Tibial nerve (tissue), 4 donors: ENCODE measurements at regions not wholly inside any gene's neighbourhood (a gene's known extent, or its start where the extent isn't known, plus 50 kb on each side); places are given as distances from the start of the nearest gene placed in this dataset.

Experiments used
- DNase-seq, 2 donors: peaks; one replicate each; pipeline ENCODE4 v3.0.0-alpha.2; 2019; ENCODE audit warnings: low spot score in 2 of 2
- H3K27ac ChIP-seq, 4 donors: fragments of 200-600 bp; sonication (generic) in 3 of 4; one replicate each; pipeline ENCODE4 v1.5.1; 2017 to 2019; ENCODE audit warnings: mild to moderate bottlenecking in 1 of 4
- H3K27me3 ChIP-seq, 2 donors: fragments of 200-600 bp; sonication (generic) in 1 of 2; one replicate each; pipeline versions ENCODE4 v1.5.1 to v1.6.0; 2017 to 2019
- H3K36me3 ChIP-seq, 3 donors: fragments of 200-600 bp; sonication (generic); one replicate each; pipeline ENCODE4 v1.5.1; 2018 to 2019
- H3K4me1 ChIP-seq, 4 donors: fragments of 200-600 bp; sonication (generic) in 3 of 4; one replicate each; pipeline ENCODE4 v1.5.1; 2017 to 2019
- H3K4me3 ChIP-seq, 4 donors: fragments of 200-600 bp; sonication (generic) in 3 of 4; one replicate each; pipeline ENCODE4 v1.5.1; 2017 to 2019; ENCODE audit warnings: mild to moderate bottlenecking in 1 of 4, moderate library complexity in 1 of 4
- H3K9me3 ChIP-seq, 4 donors: fragments of 200-600 bp; sonication (generic) in 3 of 4; one replicate each; pipeline ENCODE4 v1.5.1; 2017 to 2019
- EP300 ChIP-seq, 2 donors: sonication (generic); formaldehyde crosslinking; IDR thresholded peaks; one replicate each; pipeline ENCODE4 v1.6.1; 2017; ENCODE audit warnings: antibody characterized with exemption in 2 of 2, mild to moderate bottlenecking in 1 of 2
- POLR2A ChIP-seq, 2 donors: fragments of 450-650 bp; IDR thresholded peaks; one replicate each; pipeline ENCODE4 v1.6.1; 2017; ENCODE audit warnings: antibody characterized with exemption in 2 of 2, mild to moderate bottlenecking in 2 of 2, moderate library complexity in 2 of 2
- WGBS, 2 donors: methylation state at CpG; one replicate each; pipeline ENCODE4 v1.1.5; 2018; 5-methylcytosine and 5-hydroxymethylcytosine counted together
- TF ChIP-seq, protein P1 (sequence below), 5 experiments: fragments of 200-600 bp in 3 of 5; fragments of 450-650 bp in 2 of 5; sonication (generic) in 3 of 5; IDR thresholded peaks; one replicate each; pipeline ENCODE4 v1.5.1; 2016 to 2019; ENCODE audit warnings: antibody characterized with exemption in 5 of 5, mild to moderate bottlenecking in 3 of 5, moderate library complexity in 2 of 5

DNA sequence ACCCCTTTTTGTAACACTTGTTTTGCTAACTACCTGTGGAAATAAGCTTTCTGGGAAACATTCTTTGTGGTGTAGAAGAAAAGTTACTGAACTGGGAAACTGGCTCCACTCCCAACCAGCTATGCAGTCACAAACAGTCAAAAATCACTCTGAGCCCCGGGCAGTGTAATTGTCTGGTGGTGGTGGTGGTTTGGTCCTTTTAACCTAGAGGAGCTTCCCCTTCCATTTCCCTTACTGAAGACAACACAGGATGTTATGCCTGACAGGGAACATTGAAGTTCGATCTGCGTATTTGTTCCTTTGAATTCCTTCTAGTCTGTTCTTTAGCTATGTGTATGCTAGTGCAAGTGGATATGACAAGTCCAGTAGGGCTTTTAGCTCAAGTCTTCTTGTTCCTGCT lies 56.8 kb upstream of the TBCA start:
- TF ChIP-seq EP300 (IDR thresholded peaks at IDR 0.05) (no peak), POLR2A (IDR thresholded peaks at IDR 0.05) (no peak)
- TF ChIP-seq, protein P1, sequence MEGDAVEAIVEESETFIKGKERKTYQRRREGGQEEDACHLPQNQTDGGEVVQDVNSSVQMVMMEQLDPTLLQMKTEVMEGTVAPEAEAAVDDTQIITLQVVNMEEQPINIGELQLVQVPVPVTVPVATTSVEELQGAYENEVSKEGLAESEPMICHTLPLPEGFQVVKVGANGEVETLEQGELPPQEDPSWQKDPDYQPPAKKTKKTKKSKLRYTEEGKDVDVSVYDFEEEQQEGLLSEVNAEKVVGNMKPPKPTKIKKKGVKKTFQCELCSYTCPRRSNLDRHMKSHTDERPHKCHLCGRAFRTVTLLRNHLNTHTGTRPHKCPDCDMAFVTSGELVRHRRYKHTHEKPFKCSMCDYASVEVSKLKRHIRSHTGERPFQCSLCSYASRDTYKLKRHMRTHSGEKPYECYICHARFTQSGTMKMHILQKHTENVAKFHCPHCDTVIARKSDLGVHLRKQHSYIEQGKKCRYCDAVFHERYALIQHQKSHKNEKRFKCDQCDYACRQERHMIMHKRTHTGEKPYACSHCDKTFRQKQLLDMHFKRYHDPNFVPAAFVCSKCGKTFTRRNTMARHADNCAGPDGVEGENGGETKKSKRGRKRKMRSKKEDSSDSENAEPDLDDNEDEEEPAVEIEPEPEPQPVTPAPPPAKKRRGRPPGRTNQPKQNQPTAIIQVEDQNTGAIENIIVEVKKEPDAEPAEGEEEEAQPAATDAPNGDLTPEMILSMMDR (IDR thresholded peaks at IDR 0.05), result no peak
- Histone ChIP-seq H3K4me1 (no peaks in the 10 kb centered on the region), H3K36me3 (no peaks in the 10 kb centered on the region), H3K27me3 (peaks cover 0 to 7% of the 10 kb centered on the region in 2 donors), H3K9me3 (no peaks in the 10 kb centered on the region), H3K4me3 (no peak overlapping the region), H3K27ac (no peak overlapping the region)
- no peak for DNase-seq
- WGBS, 2 donors, result 53 to 63% methylated on average over 3 of the region's 3 CpGs

DNA sequence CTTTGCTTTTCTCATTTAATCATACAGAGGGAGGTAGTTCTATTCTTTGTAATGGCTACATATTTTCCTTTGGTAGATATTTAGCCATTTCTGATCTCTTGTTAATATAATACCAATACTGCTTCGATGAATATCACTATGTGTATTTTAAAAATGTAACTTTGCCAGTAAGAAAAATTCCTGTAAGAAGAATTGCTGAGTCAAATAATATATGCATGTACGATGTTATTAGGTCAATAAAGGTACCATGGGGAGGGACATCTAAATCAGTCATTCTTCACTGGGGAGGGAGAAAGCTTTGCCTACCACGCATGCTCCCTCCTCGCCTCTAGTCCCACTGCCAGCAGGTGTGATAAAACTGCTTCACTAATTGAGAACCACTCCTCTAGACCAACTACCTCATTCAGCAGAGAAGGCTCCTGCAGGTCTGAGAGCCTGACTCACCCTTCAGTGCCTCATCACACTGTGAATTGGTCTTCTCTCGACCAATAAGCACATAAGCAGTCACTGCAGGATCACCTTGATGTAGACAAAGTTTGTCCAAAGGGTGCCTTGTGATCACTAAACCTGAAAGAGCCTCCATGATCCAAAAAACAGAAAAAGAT lies 56.1 kb upstream of the TBCA start:
- no peak overlapping the region for H3K27ac ChIP-seq
- H3K9me3 ChIP-seq, result no peaks in the 10 kb centered on the region
- no peaks in the 10 kb centered on the region for H3K36me3 ChIP-seq
- DNase-seq, result no peak
- H3K4me3 ChIP-seq, result no peak overlapping the region
- 84 to 85% methylated on average over 5 of the region's 5 CpGs for WGBS, 2 donors
- H3K27me3 ChIP-seq, result peaks cover 0 to 7% of the 10 kb centered on the region in 2 donors
- H3K4me1 ChIP-seq, result no peaks in the 10 kb centered on the region
- TF ChIP-seq, protein P1 (IDR thresholded peaks at IDR 0.05), result no peak
- no peak for TF ChIP-seq POLR2A (IDR thresholded peaks at IDR 0.05)
- TF ChIP-seq EP300 (IDR thresholded peaks at IDR 0.05), result no peak

DNA sequence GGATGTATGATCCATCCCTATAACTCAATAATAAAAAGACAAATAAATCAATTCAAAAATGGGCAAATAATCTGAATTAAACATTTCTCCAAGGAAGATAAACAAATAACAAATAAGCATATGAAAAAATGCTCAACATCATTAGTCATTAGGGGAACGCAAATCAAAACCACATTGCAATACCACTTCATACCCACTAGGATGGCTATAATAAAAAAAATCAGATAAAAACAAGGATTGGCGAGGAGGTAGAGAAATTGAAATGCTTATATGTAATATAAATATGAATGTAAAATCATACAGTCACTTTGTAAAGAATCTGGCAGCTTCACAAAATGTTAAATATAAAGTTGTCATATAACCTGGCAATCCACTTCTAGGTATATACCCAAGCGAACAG lies 52.3 kb upstream of the TBCA start:
- TF ChIP-seq, protein P1 (IDR thresholded peaks at IDR 0.05), result no peak
- no peak for TF ChIP-seq EP300 (IDR thresholded peaks at IDR 0.05)
- TF ChIP-seq POLR2A (IDR thresholded peaks at IDR 0.05), result no peak
- H3K27ac ChIP-seq, result no peak overlapping the region
- peaks cover 0 to 7% of the 10 kb centered on the region in 2 donors for H3K27me3 ChIP-seq
- no peak overlapping the region for H3K4me3 ChIP-seq
- no peaks in the 10 kb centered on the region for H3K4me1 ChIP-seq
- no peak for DNase-seq
- H3K36me3 ChIP-seq, result no peaks in the 10 kb centered on the region
- H3K9me3 ChIP-seq, result no peaks in the 10 kb centered on the region
- WGBS, 2 donors, result 67 to 86% methylated on average over 3 of the region's 3 CpGs
